WTC11 (cell line): ENCODE measurements at regions not wholly inside any gene's neighbourhood (a gene's known extent, or its start where the extent isn't known, plus 50 kb on each side); places are given as distances from the start of the nearest gene placed in this dataset.

ENCODE experiments used
- ATAC-seq: fragments of 200-7000 bp; cut with Tn5 transposase; 2 replicates; pipeline ENCODE4 v1.10.0; 2021; ENCODE audit warnings: mild to moderate bottlenecking, moderate library complexity
- CTCF ChIA-PET: fragments of 300-600 bp; sonication (Branson Sonifier 250); formaldehyde crosslinking; loops from one replicate; lab custom pipeline; 2021; ENCODE audit warnings: antibody characterized with exemption; lab: Charles Lee
- POLR2A ChIA-PET: fragments of 350-600 bp; sonication (Branson Sonifier 250); formaldehyde crosslinking; loops from one replicate; lab custom pipeline; 2021; ENCODE audit warnings: antibody characterized with exemption; lab: Charles Lee
- DNase-seq: peaks from one replicate; pipeline ENCODE4 v3.0.0; 2021; ENCODE audit warnings: low spot score
- H3K27ac Mint-ChIP-seq: 2 replicates; pipeline ENCODE4 v1.8.0; 2021; ENCODE audit warnings: mixed read lengths
- H3K27me3 Mint-ChIP-seq: 2 replicates; pipeline ENCODE4 v1.8.0; 2021; ENCODE audit warnings: low read depth, mild to moderate bottlenecking, moderate library complexity, mixed read lengths
- H3K36me3 Mint-ChIP-seq: 2 replicates; pipeline ENCODE4 v1.8.0; 2021; ENCODE audit warnings: mixed read lengths
- H3K4me1 Mint-ChIP-seq: 2 replicates; pipeline ENCODE4 v1.8.0; 2022; ENCODE audit warnings: mixed read lengths
- H3K4me3 Mint-ChIP-seq: 2 replicates; pipeline ENCODE4 v1.8.0; 2021; ENCODE audit warnings: mild to moderate bottlenecking, moderate library complexity, mixed read lengths
- H3K9me3 Mint-ChIP-seq: 2 replicates; pipeline ENCODE4 v1.8.0; 2021; ENCODE audit warnings: mixed read lengths
- AFF4 ChIP-seq: sonication (generic); formaldehyde crosslinking; IDR thresholded peaks from 2 replicates; pipeline ENCODE4 v1.8.1; 2023; ENCODE audit warnings: mild to moderate bottlenecking, missing genetic modification reagents, borderline replicate concordance
- ATF1 ChIP-seq: sonication (generic); formaldehyde crosslinking; IDR thresholded peaks from 2 replicates; pipeline ENCODE4 v1.8.1; 2023; ENCODE audit warnings: mild to moderate bottlenecking, moderate library complexity, missing genetic modification reagents
- CREB1 ChIP-seq: sonication (generic); formaldehyde crosslinking; IDR thresholded peaks from 2 replicates; pipeline ENCODE4 v1.8.0; 2023; ENCODE audit warnings: mild to moderate bottlenecking, missing genetic modification reagents
- CREM ChIP-seq: sonication (generic); formaldehyde crosslinking; IDR thresholded peaks from 2 replicates; pipeline ENCODE4 v1.8.1; 2022; ENCODE audit warnings: mild to moderate bottlenecking, missing genetic modification reagents, moderate library complexity
- ETV6 ChIP-seq: sonication (generic); formaldehyde crosslinking; IDR thresholded peaks from 2 replicates; pipeline ENCODE4 v1.8.1; 2022; ENCODE audit warnings: mild to moderate bottlenecking, missing genetic modification reagents
- GABPB1 ChIP-seq: sonication (generic); formaldehyde crosslinking; IDR thresholded peaks from 2 replicates; pipeline ENCODE4 v1.8.1; 2023; ENCODE audit warnings: mild to moderate bottlenecking, missing genetic modification reagents
- MXD4 ChIP-seq: fragments of 250-450 bp; sonication (Bioruptor Pico); IDR thresholded peaks from 2 replicates; pipeline ENCODE4 v1.8.0; 2021; ENCODE audit warnings: mild to moderate bottlenecking, moderate library complexity, borderline replicate concordance
- NFYB ChIP-seq: sonication (generic); formaldehyde crosslinking; conservative IDR thresholded peaks from 2 replicates; pipeline ENCODE4 v1.8.0; 2022; ENCODE audit warnings: low read depth, missing genetic modification reagents
- NR3C1 ChIP-seq: sonication (generic); formaldehyde crosslinking; conservative IDR thresholded peaks from 2 replicates; pipeline ENCODE4 v1.8.1; 2023; ENCODE audit warnings: low read depth, mild to moderate bottlenecking, missing genetic modification reagents
- OVOL2 ChIP-seq: fragments of 250-450 bp; sonication (Bioruptor Pico); IDR thresholded peaks from 2 replicates; pipeline ENCODE4 v1.9.0; 2021; ENCODE audit warnings: mild to moderate bottlenecking, borderline replicate concordance
- RORB ChIP-seq: fragments of 250-450 bp; sonication (Bioruptor Pico); IDR thresholded peaks from 2 replicates; pipeline ENCODE4 v1.9.0; 2021; ENCODE audit warnings: mild to moderate bottlenecking
- SOX15 ChIP-seq: fragments of 250-450 bp; sonication (Bioruptor Pico); IDR thresholded peaks from 2 replicates; pipeline ENCODE4 v1.9.0; 2021; ENCODE audit warnings: mild to moderate bottlenecking
- SP1 ChIP-seq: sonication (generic); formaldehyde crosslinking; conservative IDR thresholded peaks from 2 replicates; pipeline ENCODE4 v1.8.1; 2022; ENCODE audit warnings: missing genetic modification reagents
- TEAD1 ChIP-seq: sonication (generic); formaldehyde crosslinking; IDR thresholded peaks from 2 replicates; pipeline ENCODE4 v1.8.0; 2022; ENCODE audit warnings: mild to moderate bottlenecking, missing genetic modification reagents
- ZNF317 ChIP-seq: sonication (generic); formaldehyde crosslinking; IDR thresholded peaks from 2 replicates; pipeline ENCODE4 v1.8.1; 2023; ENCODE audit warnings: low read depth, mild to moderate bottlenecking, moderate library complexity, missing genetic modification reagents, borderline replicate concordance
- ZNF512 ChIP-seq: sonication (generic); formaldehyde crosslinking; IDR thresholded peaks from 2 replicates; pipeline ENCODE4 v1.8.1; 2022; ENCODE audit warnings: missing genetic modification reagents, borderline replicate concordance
- ZSCAN18 ChIP-seq: fragments of 250-450 bp; sonication (Bioruptor Pico); IDR thresholded peaks from 2 replicates; pipeline ENCODE4 v2.1.2; 2022; ENCODE audit warnings: mild to moderate bottlenecking, moderate library complexity
- TF ChIP-seq, protein P1 (sequence below): sonication (generic); formaldehyde crosslinking; IDR thresholded peaks from 2 replicates; pipeline ENCODE4 v1.8.0; 2022; ENCODE audit warnings: mild to moderate bottlenecking, missing genetic modification reagents
- TF ChIP-seq, protein P2 (sequence below): sonication (generic); formaldehyde crosslinking; IDR thresholded peaks from 2 replicates; pipeline ENCODE4 v1.8.0; 2023; ENCODE audit warnings: missing genetic modification reagents
- TF ChIP-seq, protein P3 (sequence below): sonication (generic); formaldehyde crosslinking; conservative IDR thresholded peaks from 2 replicates; pipeline ENCODE4 v1.8.1; 2022; ENCODE audit warnings: mild to moderate bottlenecking, missing genetic modification reagents
- TF ChIP-seq, protein P4 (sequence below): fragments of 250-450 bp; sonication (Bioruptor Pico); IDR thresholded peaks from 2 replicates; pipeline ENCODE4 v1.9.0; 2021; ENCODE audit warnings: mild to moderate bottlenecking
- TF ChIP-seq, protein P5 (sequence below): fragments of 250-450 bp; sonication (Bioruptor Pico); IDR thresholded peaks from 2 replicates; pipeline ENCODE4 v1.9.0; 2021; ENCODE audit warnings: moderate library complexity, mild to moderate bottlenecking, inconsistent platforms, borderline replicate concordance
- TF ChIP-seq, protein P6 (sequence below): sonication (generic); formaldehyde crosslinking; IDR thresholded peaks from 2 replicates; pipeline ENCODE4 v1.8.1; 2023; ENCODE audit warnings: mild to moderate bottlenecking, missing genetic modification reagents

DNA sequence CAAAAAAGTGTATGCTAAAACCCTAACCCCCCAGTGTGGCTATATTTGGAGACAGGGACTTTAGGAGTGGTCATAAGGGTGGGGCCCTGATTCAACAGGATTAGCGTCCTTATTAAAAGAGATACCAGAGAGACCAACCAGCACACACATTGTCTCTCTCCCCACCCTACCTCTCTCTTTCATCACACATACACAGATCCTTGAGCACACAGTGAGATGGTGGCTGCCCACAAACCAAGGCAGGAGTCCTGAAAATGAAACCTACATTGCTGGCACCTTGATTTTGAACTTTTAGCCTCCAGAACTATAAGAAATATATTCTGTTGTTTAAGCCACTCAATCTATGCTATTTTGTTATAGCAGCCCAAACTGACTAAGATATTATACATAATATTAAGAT is 224.2 kb downstream of the KDR start:
- ATAC-seq (no peak), DNase-seq (no peak)
- Mint-ChIP-seq H3K9me3 (peaks cover 2% of the 10 kb centered on the region; the same call in 1 of the 2 replicates), H3K4me1 (no peaks in the 10 kb centered on the region), H3K27ac (no peak overlapping the region), H3K4me3 (no peak overlapping the region), H3K27me3 (no peaks in the 10 kb centered on the region), H3K36me3 (no peaks in the 10 kb centered on the region)
- TF ChIP-seq NR3C1 (no peak), GABPB1 (CRISPR knock-in tag) (no peak), TEAD1 (CRISPR knock-in tag) (no peak), CREM (CRISPR knock-in tag) (no peak), ETV6 (CRISPR knock-in tag) (no peak), RORB (no peak), ZSCAN18 (CRISPR knock-in tag) (no peak), ATF1 (CRISPR knock-in tag) (no peak), SP1 (no peak), CREB1 (CRISPR knock-in tag) (no peak), OVOL2 (no peak)
- TF ChIP-seq, protein P1, sequence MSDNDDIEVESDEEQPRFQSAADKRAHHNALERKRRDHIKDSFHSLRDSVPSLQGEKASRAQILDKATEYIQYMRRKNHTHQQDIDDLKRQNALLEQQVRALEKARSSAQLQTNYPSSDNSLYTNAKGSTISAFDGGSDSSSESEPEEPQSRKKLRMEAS, result no peak
- TF ChIP-seq, protein P2, sequence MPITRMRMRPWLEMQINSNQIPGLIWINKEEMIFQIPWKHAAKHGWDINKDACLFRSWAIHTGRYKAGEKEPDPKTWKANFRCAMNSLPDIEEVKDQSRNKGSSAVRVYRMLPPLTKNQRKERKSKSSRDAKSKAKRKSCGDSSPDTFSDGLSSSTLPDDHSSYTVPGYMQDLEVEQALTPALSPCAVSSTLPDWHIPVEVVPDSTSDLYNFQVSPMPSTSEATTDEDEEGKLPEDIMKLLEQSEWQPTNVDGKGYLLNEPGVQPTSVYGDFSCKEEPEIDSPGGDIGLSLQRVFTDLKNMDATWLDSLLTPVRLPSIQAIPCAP (CRISPR knock-in tag), result no peak
- TF ChIP-seq, protein P3, sequence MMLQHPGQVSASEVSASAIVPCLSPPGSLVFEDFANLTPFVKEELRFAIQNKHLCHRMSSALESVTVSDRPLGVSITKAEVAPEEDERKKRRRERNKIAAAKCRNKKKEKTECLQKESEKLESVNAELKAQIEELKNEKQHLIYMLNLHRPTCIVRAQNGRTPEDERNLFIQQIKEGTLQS, result no peak
- TF ChIP-seq, protein P4, sequence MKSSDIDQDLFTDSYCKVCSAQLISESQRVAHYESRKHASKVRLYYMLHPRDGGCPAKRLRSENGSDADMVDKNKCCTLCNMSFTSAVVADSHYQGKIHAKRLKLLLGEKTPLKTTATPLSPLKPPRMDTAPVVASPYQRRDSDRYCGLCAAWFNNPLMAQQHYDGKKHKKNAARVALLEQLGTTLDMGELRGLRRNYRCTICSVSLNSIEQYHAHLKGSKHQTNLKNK (CRISPR knock-in tag), result no peak
- TF ChIP-seq, protein P5, sequence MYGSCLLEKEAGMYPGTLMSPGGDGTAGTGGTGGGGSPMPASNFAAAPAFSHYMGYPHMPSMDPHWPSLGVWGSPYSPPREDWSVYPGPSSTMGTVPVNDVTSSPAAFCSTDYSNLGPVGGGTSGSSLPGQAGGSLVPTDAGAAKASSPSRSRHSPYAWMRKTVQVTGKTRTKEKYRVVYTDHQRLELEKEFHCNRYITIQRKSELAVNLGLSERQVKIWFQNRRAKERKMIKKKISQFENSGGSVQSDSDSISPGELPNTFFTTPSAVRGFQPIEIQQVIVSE (CRISPR knock-in tag), result no peak
- CTCF ChIA-PET, result no interaction called here
- POLR2A ChIA-PET, result no interaction called here

DNA sequence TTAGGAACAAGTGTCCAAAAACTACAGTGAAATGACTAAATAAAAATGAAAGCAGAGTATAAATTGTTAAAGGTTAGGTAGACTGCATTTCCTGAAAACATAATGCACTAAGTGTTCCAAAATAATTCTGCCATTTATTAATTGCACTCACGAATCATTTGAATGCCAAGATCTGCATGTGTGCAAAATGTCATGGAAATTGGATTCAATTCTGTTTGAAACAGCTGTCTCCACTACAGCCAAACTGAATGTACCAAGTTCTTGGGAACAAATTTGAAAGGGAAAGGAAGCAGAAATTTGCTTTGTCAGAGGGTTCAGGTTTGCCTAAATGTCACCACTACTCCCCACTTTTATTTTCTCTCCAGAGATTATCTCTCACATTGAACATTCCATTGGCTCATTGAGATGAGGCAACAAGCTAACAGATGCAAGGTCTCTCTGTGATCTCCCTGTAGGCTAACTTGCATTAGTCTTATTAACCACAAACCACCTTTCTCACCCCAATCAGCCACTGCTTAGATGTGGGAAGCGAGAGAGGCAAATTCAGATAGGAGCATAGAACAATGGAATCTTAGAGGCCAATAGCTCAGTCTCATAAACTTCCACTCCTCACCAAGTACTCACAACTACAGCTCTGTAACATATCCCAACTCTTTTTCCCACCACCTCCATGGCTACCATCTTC is 226.6 kb downstream of the KDR start:
- CTCF ChIA-PET, result no interaction called here
- H3K27me3 Mint-ChIP-seq, result no peaks in the 10 kb centered on the region
- no peaks in the 10 kb centered on the region for H3K9me3 Mint-ChIP-seq
- H3K27ac Mint-ChIP-seq, result no peak overlapping the region
- H3K4me1 Mint-ChIP-seq, result no peaks in the 10 kb centered on the region
- POLR2A ChIA-PET, result no interaction called here
- no peak overlapping the region for H3K4me3 Mint-ChIP-seq
- ATAC-seq, result no peak
- H3K36me3 Mint-ChIP-seq, result no peaks in the 10 kb centered on the region
- no peak for DNase-seq
- TF ChIP-seq MXD4 (CRISPR knock-in tag) (no peak), AFF4 (CRISPR knock-in tag) (no peak), SOX15 (no peak), ZNF512 (no peak), NFYB (CRISPR knock-in tag) (no peak), GABPB1 (CRISPR knock-in tag) (no peak), ZNF317 (CRISPR knock-in tag) (no peak)
- TF ChIP-seq, protein P6, sequence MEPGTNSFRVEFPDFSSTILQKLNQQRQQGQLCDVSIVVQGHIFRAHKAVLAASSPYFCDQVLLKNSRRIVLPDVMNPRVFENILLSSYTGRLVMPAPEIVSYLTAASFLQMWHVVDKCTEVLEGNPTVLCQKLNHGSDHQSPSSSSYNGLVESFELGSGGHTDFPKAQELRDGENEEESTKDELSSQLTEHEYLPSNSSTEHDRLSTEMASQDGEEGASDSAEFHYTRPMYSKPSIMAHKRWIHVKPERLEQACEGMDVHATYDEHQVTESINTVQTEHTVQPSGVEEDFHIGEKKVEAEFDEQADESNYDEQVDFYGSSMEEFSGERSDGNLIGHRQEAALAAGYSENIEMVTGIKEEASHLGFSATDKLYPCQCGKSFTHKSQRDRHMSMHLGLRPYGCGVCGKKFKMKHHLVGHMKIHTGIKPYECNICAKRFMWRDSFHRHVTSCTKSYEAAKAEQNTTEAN (CRISPR knock-in tag), result no peak
